Endothelial cell (in vitro differentiated cells): ENCODE measurements at regions not wholly inside any gene's neighbourhood (a gene's known extent, or its start where the extent isn't known, plus 50 kb on each side); places are given as distances from the start of the nearest gene placed in this dataset.
"Not testable (repeated sequence)": the region's sequence is repeated elsewhere in the genome, so short reads cannot be mapped to it uniquely, and the experiment has no call there.

Experiments used
- DNase-seq: peaks from one replicate; pipeline ENCODE4 v3.0.0; 2021; ENCODE audit warnings: low spot score
- H3K27ac Mint-ChIP-seq: one replicate; pipeline ENCODE4 v1.8.0; 2021; ENCODE audit warnings: mixed read lengths, inconsistent platforms; ENCODE audit not compliant: unreplicated experiment
- H3K27me3 Mint-ChIP-seq: one replicate; pipeline ENCODE4 v1.8.0; 2021; ENCODE audit warnings: mild to moderate bottlenecking, moderate library complexity, mixed read lengths, inconsistent platforms; ENCODE audit not compliant: unreplicated experiment
- H3K36me3 Mint-ChIP-seq: one replicate; pipeline ENCODE4 v1.8.0; 2021; ENCODE audit warnings: mild to moderate bottlenecking, low read depth, mixed read lengths, inconsistent platforms; ENCODE audit not compliant: unreplicated experiment
- H3K4me1 Mint-ChIP-seq: one replicate; pipeline ENCODE4 v1.8.0; 2021; ENCODE audit warnings: mild to moderate bottlenecking, mixed read lengths, inconsistent platforms; ENCODE audit not compliant: unreplicated experiment
- H3K4me3 Mint-ChIP-seq: one replicate; pipeline ENCODE4 v1.8.0; 2021; ENCODE audit warnings: mild to moderate bottlenecking, mixed read lengths, inconsistent platforms; ENCODE audit not compliant: unreplicated experiment
- H3K9me3 Mint-ChIP-seq: one replicate; pipeline ENCODE4 v1.8.0; 2021; ENCODE audit warnings: mixed read lengths, inconsistent platforms; ENCODE audit not compliant: unreplicated experiment
- TF ChIP-seq, protein P1 (sequence below): fragments of 200-600 bp; sonication (generic); IDR thresholded peaks from one replicate; pipeline ENCODE4 v1.5.0; 2021; ENCODE audit warnings: antibody characterized with exemption; ENCODE audit not compliant: unreplicated experiment

- no peaks in the 10 kb centered on the region for H3K36me3 Mint-ChIP-seq
- no peak overlapping the region for H3K27ac Mint-ChIP-seq
- TF ChIP-seq, protein P1, sequence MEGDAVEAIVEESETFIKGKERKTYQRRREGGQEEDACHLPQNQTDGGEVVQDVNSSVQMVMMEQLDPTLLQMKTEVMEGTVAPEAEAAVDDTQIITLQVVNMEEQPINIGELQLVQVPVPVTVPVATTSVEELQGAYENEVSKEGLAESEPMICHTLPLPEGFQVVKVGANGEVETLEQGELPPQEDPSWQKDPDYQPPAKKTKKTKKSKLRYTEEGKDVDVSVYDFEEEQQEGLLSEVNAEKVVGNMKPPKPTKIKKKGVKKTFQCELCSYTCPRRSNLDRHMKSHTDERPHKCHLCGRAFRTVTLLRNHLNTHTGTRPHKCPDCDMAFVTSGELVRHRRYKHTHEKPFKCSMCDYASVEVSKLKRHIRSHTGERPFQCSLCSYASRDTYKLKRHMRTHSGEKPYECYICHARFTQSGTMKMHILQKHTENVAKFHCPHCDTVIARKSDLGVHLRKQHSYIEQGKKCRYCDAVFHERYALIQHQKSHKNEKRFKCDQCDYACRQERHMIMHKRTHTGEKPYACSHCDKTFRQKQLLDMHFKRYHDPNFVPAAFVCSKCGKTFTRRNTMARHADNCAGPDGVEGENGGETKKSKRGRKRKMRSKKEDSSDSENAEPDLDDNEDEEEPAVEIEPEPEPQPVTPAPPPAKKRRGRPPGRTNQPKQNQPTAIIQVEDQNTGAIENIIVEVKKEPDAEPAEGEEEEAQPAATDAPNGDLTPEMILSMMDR, result no peak
- H3K9me3 Mint-ChIP-seq, result no peaks in the 10 kb centered on the region
- H3K4me3 Mint-ChIP-seq, result no peak overlapping the region
- no peak for DNase-seq
- peaks cover 2% of the 10 kb centered on the region for H3K27me3 Mint-ChIP-seq
- no peaks in the 10 kb centered on the region for H3K4me1 Mint-ChIP-seq
Observed at GRCh38 chr2:160752475-160753330, 259.1 kb upstream of the RBMS1 start.

- Mint-ChIP-seq H3K9me3 (no peaks in the 10 kb centered on the region), H3K27me3 (peaks cover 2% of the 10 kb centered on the region)
Observed at GRCh38 chr2:160753331-160753654, 259.7 kb upstream of the RBMS1 start.

DNA sequence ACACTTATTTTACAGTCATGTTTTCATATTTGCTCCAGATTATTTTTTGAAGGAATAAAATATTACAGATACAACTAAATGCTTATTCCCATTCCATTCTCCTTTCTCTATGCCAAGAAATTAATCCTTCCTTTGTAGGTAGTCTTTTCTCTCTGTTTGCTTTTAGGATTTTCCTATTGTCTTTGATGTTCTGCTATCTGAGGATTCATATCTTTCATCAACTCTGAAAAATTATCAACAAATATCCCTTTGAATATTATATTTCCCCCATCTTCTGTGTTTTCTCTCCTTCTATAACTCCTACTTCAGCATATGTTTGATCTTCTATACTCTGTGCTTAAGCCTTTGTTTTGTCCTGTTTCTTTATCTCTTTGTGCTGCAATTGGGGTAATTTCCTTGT is 260.4 kb upstream of the RBMS1 start:
- Mint-ChIP-seq H3K4me1 (no peaks in the 10 kb centered on the region), H3K36me3 (no peaks in the 10 kb centered on the region), H3K9me3 (no peaks in the 10 kb centered on the region), H3K27ac (no peak overlapping the region), H3K27me3 (peaks cover 2% of the 10 kb centered on the region), H3K4me3 (no peak overlapping the region)
- no peak for DNase-seq
- TF ChIP-seq, protein P1, result no peak

More at GRCh38 chr2:160753331-160753654, 259.7 kb upstream of the RBMS1 start:
- H3K4me3 Mint-ChIP-seq, result no peak overlapping the region
- no peak overlapping the region for H3K27ac Mint-ChIP-seq
- H3K36me3 Mint-ChIP-seq, result no peaks in the 10 kb centered on the region
- DNase-seq, result no peak
- no peaks in the 10 kb centered on the region for H3K4me1 Mint-ChIP-seq
- TF ChIP-seq, protein P1, result no peak

GRCh38 chr2:160756481-160756880 is 262.9 kb upstream of the RBMS1 start:
- Mint-ChIP-seq H3K27ac (no peak overlapping the region), H3K4me1 (no peaks in the 10 kb centered on the region), H3K4me3 (no peak overlapping the region), H3K9me3 (no peaks in the 10 kb centered on the region), H3K27me3 (no peaks in the 10 kb centered on the region), H3K36me3 (no peaks in the 10 kb centered on the region)
- TF ChIP-seq, protein P1, result no peak
- DNase-seq, result no peak

DNA sequence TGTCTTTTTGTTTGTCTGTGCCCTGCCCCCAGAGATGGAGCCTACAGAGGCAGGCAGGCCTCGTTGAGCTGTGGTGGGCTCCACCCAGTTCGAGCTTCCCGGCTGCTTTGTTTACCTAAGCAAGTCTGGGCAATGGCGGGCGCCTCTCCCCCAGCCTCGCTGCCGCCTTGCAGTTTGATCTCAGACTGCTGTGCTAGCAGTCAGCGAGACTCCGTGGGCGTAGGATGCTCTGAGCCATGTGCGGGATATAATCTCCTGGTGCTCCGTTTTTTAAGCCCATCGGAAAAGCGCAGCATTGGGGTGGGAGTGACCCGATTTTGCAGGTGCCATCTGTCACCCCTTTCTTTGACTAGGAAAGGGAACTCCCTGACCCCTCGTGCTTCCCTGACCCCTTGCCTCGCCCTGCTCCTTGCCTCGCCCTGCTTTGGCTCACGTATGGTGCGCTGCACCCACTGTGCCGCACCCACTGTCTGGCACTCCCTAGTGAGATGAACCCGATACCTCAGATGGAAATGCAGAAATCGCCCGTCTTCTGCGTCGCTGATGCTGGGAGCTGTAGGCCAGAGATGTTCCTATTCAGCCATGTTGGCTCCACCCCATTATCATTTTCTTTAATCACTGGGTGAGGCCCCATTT is 269.0 kb upstream of the RBMS1 start:
- H3K9me3 Mint-ChIP-seq, H3K36me3 Mint-ChIP-seq, H3K4me3 Mint-ChIP-seq, H3K27ac Mint-ChIP-seq, H3K4me1 Mint-ChIP-seq, DNase-seq, H3K27me3 Mint-ChIP-seq: not testable (repeated sequence)
